Liver (tissue), 3 donors: ENCODE measurements at regions not wholly inside any gene's neighbourhood (a gene's known extent, or its start where the extent isn't known, plus 50 kb on each side); places are given as distances from the start of the nearest gene placed in this dataset.

Experiments
- ATF3 ChIP-seq: IDR thresholded peaks from 2 replicates; pipeline ENCODE4 v1.6.1; 2016; ENCODE audit warnings: antibody characterized with exemption
- CTCF ChIP-seq: fragments of 150-350 bp; IDR thresholded peaks from 2 replicates; pipeline ENCODE4 v1.5.1; 2017; ENCODE audit warnings: improper control_type of control experiment, low read depth, low read length; ENCODE audit not compliant: missing input control
- GABPA ChIP-seq, 2 donors: IDR thresholded peaks in 1 of 2; conservative IDR thresholded peaks in 1 of 2; 2 replicates each; pipeline ENCODE4 v1.6.1; 2016; ENCODE audit warnings: antibody characterized with exemption in 2 of 2, mild to moderate bottlenecking in 1 of 2, moderate library complexity in 1 of 2
- HNF4A ChIP-seq, 2 donors: conservative IDR thresholded peaks; 2 replicates each; pipeline ENCODE4 v1.6.1; 2016; ENCODE audit warnings: antibody characterized with exemption in 2 of 2, mild to moderate bottlenecking in 2 of 2
- JUND ChIP-seq, 2 donors: IDR thresholded peaks; 2 replicates each; pipeline ENCODE4 v1.6.1; 2016; ENCODE audit warnings: antibody characterized with exemption in 2 of 2
- TAF1 ChIP-seq: conservative IDR thresholded peaks from 2 replicates; pipeline ENCODE4 v1.6.1; 2016; ENCODE audit warnings: antibody characterized with exemption, mild to moderate bottlenecking
- TF ChIP-seq, protein P1 (sequence below): IDR thresholded peaks from 2 replicates; pipeline ENCODE4 v1.6.1; 2016; ENCODE audit warnings: antibody characterized with exemption
- TF ChIP-seq, protein P2 (sequence below): IDR thresholded peaks from 2 replicates; pipeline ENCODE4 v1.6.1; 2016; ENCODE audit warnings: antibody characterized with exemption
- donor health status: healthy.
- donor health status: healthy.

- TF ChIP-seq CTCF (no peak), JUND (IDR thresholded peaks at IDR 0.05) (no peak), TAF1 (no peak), ATF3 (no peak), HNF4A (conservative IDR thresholded peaks at IDR 0.05) (no peak), GABPA (IDR thresholded peaks at IDR 0.05 in 1 of 2, conservative IDR thresholded peaks at IDR 0.05 in 1 of 2) (no peak)
- TF ChIP-seq, protein P1, sequence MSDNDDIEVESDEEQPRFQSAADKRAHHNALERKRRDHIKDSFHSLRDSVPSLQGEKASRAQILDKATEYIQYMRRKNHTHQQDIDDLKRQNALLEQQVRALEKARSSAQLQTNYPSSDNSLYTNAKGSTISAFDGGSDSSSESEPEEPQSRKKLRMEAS, result no peak
- TF ChIP-seq, protein P2, sequence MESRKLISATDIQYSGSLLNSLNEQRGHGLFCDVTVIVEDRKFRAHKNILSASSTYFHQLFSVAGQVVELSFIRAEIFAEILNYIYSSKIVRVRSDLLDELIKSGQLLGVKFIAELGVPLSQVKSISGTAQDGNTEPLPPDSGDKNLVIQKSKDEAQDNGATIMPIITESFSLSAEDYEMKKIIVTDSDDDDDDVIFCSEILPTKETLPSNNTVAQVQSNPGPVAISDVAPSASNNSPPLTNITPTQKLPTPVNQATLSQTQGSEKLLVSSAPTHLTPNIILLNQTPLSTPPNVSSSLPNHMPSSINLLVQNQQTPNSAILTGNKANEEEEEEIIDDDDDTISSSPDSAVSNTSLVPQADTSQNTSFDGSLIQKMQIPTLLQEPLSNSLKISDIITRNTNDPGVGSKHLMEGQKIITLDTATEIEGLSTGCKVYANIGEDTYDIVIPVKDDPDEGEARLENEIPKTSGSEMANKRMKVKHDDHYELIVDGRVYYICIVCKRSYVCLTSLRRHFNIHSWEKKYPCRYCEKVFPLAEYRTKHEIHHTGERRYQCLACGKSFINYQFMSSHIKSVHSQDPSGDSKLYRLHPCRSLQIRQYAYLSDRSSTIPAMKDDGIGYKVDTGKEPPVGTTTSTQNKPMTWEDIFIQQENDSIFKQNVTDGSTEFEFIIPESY, result no peak
Measured at GRCh38 chr7:115740043-115740442, 290.5 kb downstream of the TFEC start.
